Right lobe of liver (tissue), 6 donors: ENCODE measurements at regions not wholly inside any gene's neighbourhood (a gene's known extent, or its start where the extent isn't known, plus 50 kb on each side); places are given as distances from the start of the nearest gene placed in this dataset.

Experiments used
- ATAC-seq, 4 donors: fragments of 200-7000 bp; cut with Tn5 transposase; one replicate each; pipeline ENCODE4 v1.9.1; 2020; ENCODE audit warnings: mild to moderate bottlenecking in 4 of 4, moderate library complexity in 4 of 4
- DNase-seq, 3 donors: peaks; one replicate each; pipeline ENCODE4 v3.0.0-alpha.2; 2020
- H3K27ac ChIP-seq, 3 donors: fragments of 200-600 bp; one replicate each; pipeline ENCODE4 v1.8.0; 2022
- H3K27me3 ChIP-seq, 2 donors: fragments of 200-600 bp; one replicate each; pipeline ENCODE4 v1.8.0; 2022
- H3K36me3 ChIP-seq, 4 donors: fragments of 200-600 bp; sonication (generic) in 1 of 4; one replicate each; pipeline versions ENCODE4 v1.5.1 to v1.8.0; 2017 to 2022; ENCODE audit warnings: control low read depth in 1 of 4
- H3K4me1 ChIP-seq, 4 donors: fragments of 200-600 bp; sonication (generic) in 1 of 4; one replicate each; pipeline versions ENCODE4 v1.5.1 to v1.8.0; 2017 to 2022; ENCODE audit warnings: control low read depth in 1 of 4
- H3K4me3 ChIP-seq, 3 donors: fragments of 200-600 bp; one replicate each; pipeline ENCODE4 v1.8.0; 2022
- H3K9me3 ChIP-seq, 4 donors: fragments of 200-600 bp; sonication (generic) in 1 of 4; one replicate each; pipeline versions ENCODE4 v1.5.1 to v1.8.0; 2017 to 2022; ENCODE audit warnings: control low read depth in 1 of 4
- POLR2A ChIP-seq: fragments of 450-650 bp; IDR thresholded peaks from one replicate; pipeline ENCODE4 v1.6.1; 2017; ENCODE audit warnings: antibody characterized with exemption, mild to moderate bottlenecking
- WGBS: methylation state at CpG from one replicate; pipeline ENCODE4 v1.1.6; 2018; ENCODE audit warnings: low coverage, low lambda C conversion rate; ENCODE audit not compliant: insufficient coverage; ENCODE audit errors: missing lambda C conversion rate; 5-methylcytosine and 5-hydroxymethylcytosine counted together
- intact Hi-C, 2 donors: fragments of 100-400 bp; cut with DNase I; formaldehyde crosslinking; loops; one replicate each; pipeline versions ENCODE4 v1.11.2 to v1.14.1; 2022
- TF ChIP-seq, protein P1 (sequence below), 4 donors: fragments of 200-600 bp in 3 of 4; fragments of 450-650 bp in 1 of 4; IDR thresholded peaks; one replicate each; pipeline versions ENCODE4 v1.5.1 to v1.8.0; 2016 to 2022; ENCODE audit warnings: antibody characterized with exemption in 4 of 4, mild to moderate bottlenecking in 2 of 4
- donor health status: DM: no; HTN: yes; CAD: no.
- donor health status: DM: no; HTN: no; CAD: no.
- donor health status: DM: no; HTN: no; CAD: no.
- donor health status: DM: no; HTN: yes; CAD: no.
- donor health status: DM: no; HTN: yes; CAD: no.

DNA sequence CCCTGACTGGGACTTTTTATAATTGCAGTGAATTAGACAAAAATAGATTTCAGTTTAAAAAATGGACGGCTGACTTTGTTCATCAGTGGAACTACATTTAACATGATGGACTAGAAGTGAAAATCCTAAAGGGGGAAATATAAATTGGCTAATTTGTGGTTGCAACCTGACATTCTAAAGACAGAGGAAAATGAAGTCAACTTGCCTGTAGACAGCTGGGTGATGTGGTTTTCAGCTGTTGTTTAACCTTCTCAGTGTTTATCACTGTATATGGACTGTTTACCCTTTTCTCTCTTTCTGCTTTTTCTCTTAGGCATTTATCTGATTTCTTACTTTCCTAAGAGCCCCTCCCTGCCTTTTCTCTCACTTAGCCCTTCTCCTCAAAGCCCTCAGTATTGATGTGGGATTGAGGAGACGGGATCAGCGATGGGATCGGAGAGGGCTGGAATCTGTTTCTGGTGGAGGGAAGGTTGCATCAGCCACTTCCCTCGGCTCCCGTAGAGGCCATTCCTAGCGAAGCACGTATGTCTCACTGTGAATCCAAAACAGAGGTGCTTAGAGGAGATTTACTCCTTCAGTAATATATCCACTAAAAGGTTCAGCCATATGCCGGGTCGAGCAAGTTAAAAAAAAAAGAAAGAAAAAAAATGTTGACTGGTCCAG is 109.0 kb upstream of the KLF6 start:
- H3K27ac ChIP-seq, result no peak overlapping the region

DNA sequence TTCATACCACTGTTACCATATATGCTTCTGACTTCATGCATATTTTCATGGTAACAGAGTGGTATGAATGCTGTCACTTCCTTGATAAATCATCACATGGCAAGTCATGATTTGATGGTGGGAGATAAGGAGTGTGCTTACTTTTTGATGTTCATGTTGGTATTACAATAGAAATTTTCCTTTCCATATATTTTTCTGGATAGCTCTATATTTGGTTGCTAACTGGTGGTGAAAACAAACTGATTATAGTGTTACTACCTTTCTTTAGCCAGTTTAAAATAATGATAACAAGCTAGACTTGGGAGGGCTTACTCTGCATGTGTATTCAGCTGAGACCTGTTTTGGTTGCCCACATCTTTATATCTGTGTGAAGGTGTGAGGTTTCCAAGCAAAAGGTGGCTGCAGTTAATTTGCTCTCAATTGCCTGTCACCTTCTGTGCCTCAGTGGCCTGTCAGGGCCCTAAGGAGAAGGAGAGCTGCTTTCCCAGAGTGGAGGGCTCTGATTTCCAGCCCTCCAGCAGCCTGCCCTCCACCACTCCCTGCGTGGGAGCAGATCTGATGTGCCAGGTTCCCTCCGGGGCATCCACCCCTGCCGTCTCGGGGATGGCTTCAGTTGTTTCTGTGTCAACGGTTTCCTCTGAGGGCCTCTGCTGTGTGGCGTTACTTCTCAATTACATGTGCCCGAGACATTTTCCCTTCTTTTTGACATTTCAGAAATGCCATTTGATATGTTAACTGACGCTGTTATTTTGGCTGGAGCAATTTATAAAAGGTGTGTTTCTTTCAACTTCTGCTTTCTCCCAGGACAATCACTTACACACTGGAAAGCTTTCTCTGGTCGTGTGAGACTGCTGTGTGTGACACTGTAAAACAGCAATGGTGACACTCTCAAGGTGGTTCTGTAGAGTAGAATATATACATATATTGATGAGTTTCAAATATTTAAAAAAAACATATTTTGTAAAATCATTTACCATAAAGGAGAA is 107.7 kb upstream of the KLF6 start:
- ATAC-seq (peak in 1 of 4 donors; percentile 20), DNase-seq (no peak)
- H3K4me3 ChIP-seq, result no peak overlapping the region
- intact Hi-C loops, result no loop called here
- no peaks in the 10 kb centered on the region for H3K4me1 ChIP-seq
- TF ChIP-seq, protein P1, sequence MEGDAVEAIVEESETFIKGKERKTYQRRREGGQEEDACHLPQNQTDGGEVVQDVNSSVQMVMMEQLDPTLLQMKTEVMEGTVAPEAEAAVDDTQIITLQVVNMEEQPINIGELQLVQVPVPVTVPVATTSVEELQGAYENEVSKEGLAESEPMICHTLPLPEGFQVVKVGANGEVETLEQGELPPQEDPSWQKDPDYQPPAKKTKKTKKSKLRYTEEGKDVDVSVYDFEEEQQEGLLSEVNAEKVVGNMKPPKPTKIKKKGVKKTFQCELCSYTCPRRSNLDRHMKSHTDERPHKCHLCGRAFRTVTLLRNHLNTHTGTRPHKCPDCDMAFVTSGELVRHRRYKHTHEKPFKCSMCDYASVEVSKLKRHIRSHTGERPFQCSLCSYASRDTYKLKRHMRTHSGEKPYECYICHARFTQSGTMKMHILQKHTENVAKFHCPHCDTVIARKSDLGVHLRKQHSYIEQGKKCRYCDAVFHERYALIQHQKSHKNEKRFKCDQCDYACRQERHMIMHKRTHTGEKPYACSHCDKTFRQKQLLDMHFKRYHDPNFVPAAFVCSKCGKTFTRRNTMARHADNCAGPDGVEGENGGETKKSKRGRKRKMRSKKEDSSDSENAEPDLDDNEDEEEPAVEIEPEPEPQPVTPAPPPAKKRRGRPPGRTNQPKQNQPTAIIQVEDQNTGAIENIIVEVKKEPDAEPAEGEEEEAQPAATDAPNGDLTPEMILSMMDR (IDR thresholded peaks at IDR 0.05), result no peak
- TF ChIP-seq POLR2A, result no peak
- WGBS, result 39% methylated on average over 4 of the region's 9 CpGs
- no peaks in the 10 kb centered on the region for H3K9me3 ChIP-seq
- no peaks in the 10 kb centered on the region for H3K27me3 ChIP-seq
- no peak overlapping the region for H3K27ac ChIP-seq
- no peaks in the 10 kb centered on the region for H3K36me3 ChIP-seq

More for the DNA sequence above, 109.0 kb upstream of the KLF6 start:
- TF ChIP-seq, protein P1 (IDR thresholded peaks at IDR 0.05), result no peak
- no peak for TF ChIP-seq POLR2A
- no peaks in the 10 kb centered on the region for H3K4me1 ChIP-seq
- H3K27me3 ChIP-seq, result no peaks in the 10 kb centered on the region
- no peaks in the 10 kb centered on the region for H3K9me3 ChIP-seq
- intact Hi-C loops, result no loop called here
- ATAC-seq (no peak), DNase-seq (no peak)
- no peak overlapping the region for H3K4me3 ChIP-seq
- H3K36me3 ChIP-seq, result no peaks in the 10 kb centered on the region
- WGBS, result 73% methylated on average over 10 of the region's 10 CpGs

DNA sequence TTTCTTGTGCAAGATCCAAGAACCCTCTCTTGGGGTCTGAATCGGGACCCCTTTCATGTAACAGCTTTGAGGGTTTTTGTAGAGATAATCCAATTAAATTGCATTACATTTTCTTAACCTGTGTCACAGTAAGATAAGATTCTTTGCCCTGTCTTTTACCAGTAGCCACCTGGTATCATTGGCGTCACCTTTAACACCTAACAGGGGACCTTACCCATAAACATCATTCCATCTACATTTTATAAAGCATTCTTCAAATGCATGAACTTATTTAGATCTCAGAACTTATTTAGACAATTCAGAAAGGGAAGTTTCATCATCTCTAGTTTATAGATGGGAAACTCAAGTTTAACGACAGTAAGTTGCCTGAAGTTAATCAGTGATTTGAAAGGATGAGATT is 106.4 kb upstream of the KLF6 start:
- H3K36me3 ChIP-seq, result no peaks in the 10 kb centered on the region
- H3K27ac ChIP-seq, result no peak overlapping the region
- no peaks in the 10 kb centered on the region for H3K9me3 ChIP-seq
- intact Hi-C loops, result no loop called here
- WGBS, result 68% methylated on average over 3 of the region's 3 CpGs
- H3K4me1 ChIP-seq, result no peaks in the 10 kb centered on the region
- TF ChIP-seq, protein P1 (IDR thresholded peaks at IDR 0.05), result no peak
- TF ChIP-seq POLR2A, result no peak
- no peak overlapping the region for H3K4me3 ChIP-seq
- H3K27me3 ChIP-seq, result no peaks in the 10 kb centered on the region
- DNase-seq (no peak), ATAC-seq (no peak)

DNA sequence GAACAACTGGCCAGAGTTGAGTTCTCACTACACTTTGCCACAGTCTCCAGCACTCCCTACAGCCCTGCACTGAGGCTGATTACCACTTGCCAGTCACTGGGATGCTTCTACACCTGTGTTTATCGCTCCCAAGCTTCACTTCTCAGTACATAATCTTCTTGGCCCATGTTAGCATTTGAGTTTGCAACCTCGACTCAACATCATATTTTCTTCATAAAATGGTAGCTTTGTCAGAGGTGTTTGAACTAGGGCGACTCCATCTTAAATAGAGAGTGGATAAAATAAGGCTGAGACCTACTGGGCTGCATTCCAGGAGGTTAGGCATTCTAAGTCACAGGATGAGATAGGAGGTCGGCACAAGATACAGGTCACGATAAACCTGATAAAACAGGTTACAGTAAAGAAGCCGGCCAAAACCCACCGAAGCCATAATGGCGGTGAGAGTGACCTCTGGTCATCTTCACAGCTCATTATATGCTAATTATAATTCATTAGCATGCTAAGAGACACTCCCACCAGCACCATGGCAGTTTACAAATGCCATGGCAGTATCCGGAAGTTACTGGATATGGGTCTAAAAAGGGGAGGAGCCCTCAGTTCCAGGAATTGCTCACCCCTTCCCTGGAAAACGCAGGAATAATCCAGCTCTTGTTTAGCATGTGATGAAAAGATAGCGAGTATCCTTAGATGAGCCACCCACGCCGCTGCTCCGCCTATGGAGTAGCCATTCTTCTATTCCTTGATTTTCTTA is 105.8 kb upstream of the KLF6 start:
- intact Hi-C loops, result no loop called here
- Histone ChIP-seq H3K27me3 (no peaks in the 10 kb centered on the region), H3K4me3 (no peak overlapping the region), H3K27ac (no peak overlapping the region), H3K36me3 (no peaks in the 10 kb centered on the region), H3K9me3 (no peaks in the 10 kb centered on the region), H3K4me1 (no peaks in the 10 kb centered on the region)
- TF ChIP-seq, protein P1 (IDR thresholded peaks at IDR 0.05), result no peak
- no peak for TF ChIP-seq POLR2A
- WGBS, result 83% methylated on average over 10 of the region's 14 CpGs
- DNase-seq (no peak), ATAC-seq (no peak)
